ENCODE measurements at regions not wholly inside any gene's neighbourhood (a gene's known extent, or its start where the extent isn't known, plus 50 kb on each side); places are given as distances from the start of the nearest gene placed in this dataset.
"Not testable (repeated sequence)": the region's sequence is repeated elsewhere in the genome, so short reads cannot be mapped to it uniquely, and the experiment has no call there.

DNA sequence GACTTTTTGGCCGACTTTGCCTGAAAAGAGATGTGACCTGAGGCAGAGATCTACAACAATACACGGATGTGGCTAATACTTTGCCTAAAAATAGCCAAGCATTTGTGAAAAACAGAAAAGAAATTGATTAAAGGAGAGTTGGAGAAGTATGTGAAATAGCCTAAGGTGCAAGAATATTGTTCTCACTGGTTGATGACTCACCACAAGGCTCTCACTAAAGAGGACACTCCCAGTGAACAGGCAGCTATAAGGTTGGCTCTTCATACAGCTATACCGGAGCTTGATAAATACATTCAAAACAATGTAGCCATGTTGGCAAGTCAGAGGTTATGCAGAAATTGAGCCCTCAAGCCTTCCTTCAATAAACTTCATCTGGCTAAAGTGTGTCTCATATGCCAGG lies 317.2 kb upstream of the GRAMD2B start:
- no peak for DNase-seq
- H3K27me3 Mint-ChIP-seq (ENCODE audit: low read depth) = no peaks in the 10 kb centered on the region
- no peak for ATAC-seq
- H3K36me3 Mint-ChIP-seq (ENCODE audit: insufficient read depth) = no peaks in the 10 kb centered on the region
- H3K9me3 Mint-ChIP-seq = no peaks in the 10 kb centered on the region
- no peaks in the 10 kb centered on the region for H3K4me1 Mint-ChIP-seq (ENCODE audit: low read depth)
- no peak overlapping the region for H3K4me3 Mint-ChIP-seq

DNA sequence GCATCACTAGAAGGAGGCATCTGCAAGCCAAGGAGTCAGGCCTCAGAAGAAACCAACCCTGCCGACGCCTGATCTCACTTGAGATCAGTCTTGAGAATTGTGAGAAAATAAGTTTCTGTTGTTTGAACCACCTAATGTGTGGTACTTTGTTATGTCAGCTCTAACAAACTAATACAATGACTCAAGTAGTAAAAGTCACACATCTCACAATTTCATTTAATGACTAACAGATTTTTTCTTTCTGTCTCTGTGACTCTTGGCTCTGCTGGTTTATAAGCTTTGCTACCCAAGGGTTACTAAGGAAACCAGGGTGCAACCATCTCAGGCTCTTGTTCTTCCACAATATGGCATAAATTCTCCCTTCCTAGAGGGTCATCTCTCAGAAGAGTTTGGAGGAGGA lies 315.8 kb upstream of the GRAMD2B start:
- H3K4me1 Mint-ChIP-seq (ENCODE audit: low read depth) = no peaks in the 10 kb centered on the region
- H3K36me3 Mint-ChIP-seq (ENCODE audit: insufficient read depth) = no peaks in the 10 kb centered on the region
- no peaks in the 10 kb centered on the region for H3K27me3 Mint-ChIP-seq (ENCODE audit: low read depth)
- DNase-seq (no peak), ATAC-seq (no peak)
- peaks cover 3% of the 10 kb centered on the region for H3K9me3 Mint-ChIP-seq
- H3K4me3 Mint-ChIP-seq = no peak overlapping the region

DNA sequence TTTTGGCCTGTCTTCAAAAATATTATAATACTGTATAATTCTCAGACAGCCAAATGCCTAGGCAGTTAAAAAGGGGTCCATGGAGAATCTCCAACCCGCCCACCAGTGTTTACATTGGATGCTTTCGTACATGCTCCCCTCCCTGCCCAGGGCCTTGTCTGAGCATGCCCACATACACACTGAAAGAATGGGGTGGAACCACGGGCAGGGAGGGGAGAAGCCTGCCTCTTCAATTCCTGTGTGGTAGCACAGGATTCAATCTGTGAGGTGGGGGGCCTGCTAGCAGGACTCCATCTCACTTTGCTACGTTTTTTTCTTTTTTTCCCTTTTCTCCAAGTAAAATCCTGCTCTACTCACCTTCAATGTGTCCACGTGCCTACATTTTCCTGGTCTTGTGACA lies 314.7 kb upstream of the GRAMD2B start:
- no peaks in the 10 kb centered on the region for H3K27me3 Mint-ChIP-seq (ENCODE audit: low read depth)
- H3K4me1 Mint-ChIP-seq (ENCODE audit: low read depth) = no peaks in the 10 kb centered on the region
- H3K4me3 Mint-ChIP-seq = no peak overlapping the region
- H3K9me3 Mint-ChIP-seq = peaks cover 6% of the 10 kb centered on the region
- H3K36me3 Mint-ChIP-seq (ENCODE audit: insufficient read depth) = no peaks in the 10 kb centered on the region
- no peak for DNase-seq
- no peak for ATAC-seq

DNA sequence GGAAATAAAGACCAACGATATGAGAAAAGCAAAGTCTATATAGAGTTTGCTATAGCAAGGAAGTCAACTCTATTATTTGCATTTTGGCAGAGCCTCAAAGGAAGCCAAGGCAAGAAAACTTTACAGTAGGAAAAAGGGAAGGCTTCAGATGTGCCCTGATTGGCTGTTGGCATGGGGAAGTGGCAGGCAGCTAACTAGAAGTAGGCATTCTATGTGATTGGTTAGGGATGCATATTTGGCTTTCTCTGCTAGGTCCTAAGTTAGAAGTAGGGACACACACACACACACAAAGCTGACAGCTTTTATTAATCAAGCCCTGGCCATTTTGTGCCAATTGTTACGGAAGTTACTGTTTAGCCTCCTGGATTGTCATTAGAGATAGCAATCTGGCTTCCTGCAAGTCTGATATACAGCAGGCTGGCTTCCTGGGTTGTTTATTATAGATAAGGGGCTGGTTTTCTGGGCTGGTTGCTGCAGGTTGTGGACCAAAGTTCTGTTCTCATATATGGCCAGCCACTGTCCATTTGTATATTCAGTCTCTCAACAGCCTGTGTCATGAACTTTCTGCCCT lies 308.1 kb upstream of the GRAMD2B start:
- Mint-ChIP-seq H3K4me1 (ENCODE audit: low read depth) (no peaks in the 10 kb centered on the region), H3K36me3 (ENCODE audit: insufficient read depth) (no peaks in the 10 kb centered on the region), H3K4me3 (no peak overlapping the region), H3K9me3 (peaks cover 6% of the 10 kb centered on the region), H3K27me3 (ENCODE audit: low read depth) (no peaks in the 10 kb centered on the region)
- ATAC-seq = no peak
- no peak for DNase-seq

DNA sequence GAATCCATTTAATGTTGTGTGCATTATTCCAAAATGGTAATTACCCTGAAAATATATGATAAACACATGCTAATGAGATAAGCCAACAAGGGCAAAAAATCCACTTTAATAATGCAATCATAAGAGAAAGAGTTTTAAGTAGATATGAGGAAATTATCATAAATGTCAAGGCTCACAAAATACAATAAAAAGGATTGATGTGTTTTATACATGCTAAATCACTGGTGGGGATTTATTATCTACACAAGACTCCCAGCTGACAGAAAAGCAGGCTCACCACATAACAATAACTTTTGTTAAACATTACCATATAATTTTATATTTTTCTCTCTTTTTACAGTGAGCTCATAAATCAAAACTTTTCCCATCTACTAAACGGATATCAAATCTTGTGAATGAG lies 306.2 kb upstream of the GRAMD2B start:
- no peaks in the 10 kb centered on the region for H3K4me1 Mint-ChIP-seq (ENCODE audit: low read depth)
- DNase-seq (no peak), ATAC-seq (no peak)
- H3K36me3 Mint-ChIP-seq (ENCODE audit: insufficient read depth) = no peaks in the 10 kb centered on the region
- H3K27me3 Mint-ChIP-seq (ENCODE audit: low read depth) = no peaks in the 10 kb centered on the region
- peaks cover 6% of the 10 kb centered on the region for H3K9me3 Mint-ChIP-seq
- no peak overlapping the region for H3K4me3 Mint-ChIP-seq

DNA sequence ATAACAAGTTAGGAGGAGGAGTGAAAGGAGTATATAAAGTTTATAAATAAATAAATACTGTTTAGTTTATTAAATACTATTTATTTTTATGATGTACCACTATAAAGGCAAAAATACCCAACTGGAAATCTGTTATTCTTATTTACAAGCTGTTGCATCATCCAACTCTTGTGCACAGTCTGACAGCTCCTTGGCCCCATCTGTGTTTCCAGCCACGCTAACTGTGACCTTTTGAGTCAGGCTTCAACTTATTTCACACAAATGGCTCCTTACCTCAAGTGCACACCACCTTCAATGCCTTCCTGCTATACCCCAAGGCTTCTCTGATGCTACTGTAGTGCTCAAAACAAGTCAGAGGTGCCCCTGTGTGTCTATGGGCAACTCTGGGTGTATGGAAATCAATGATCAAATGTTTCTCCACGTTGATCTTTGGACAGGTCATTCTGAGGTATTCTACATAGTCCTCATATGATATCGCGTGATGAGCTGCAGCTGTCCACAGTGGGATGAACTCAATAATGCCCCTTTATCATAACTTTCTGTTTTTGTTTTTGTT lies 303.2 kb upstream of the GRAMD2B start:
- ATAC-seq = no peak
- no peaks in the 10 kb centered on the region for H3K4me1 Mint-ChIP-seq (ENCODE audit: low read depth)
- H3K36me3 Mint-ChIP-seq (ENCODE audit: insufficient read depth) = no peaks in the 10 kb centered on the region
- no peak for DNase-seq
- no peak overlapping the region for H3K4me3 Mint-ChIP-seq
- H3K27me3 Mint-ChIP-seq (ENCODE audit: low read depth) = no peaks in the 10 kb centered on the region
- H3K9me3 Mint-ChIP-seq = no peaks in the 10 kb centered on the region

DNA sequence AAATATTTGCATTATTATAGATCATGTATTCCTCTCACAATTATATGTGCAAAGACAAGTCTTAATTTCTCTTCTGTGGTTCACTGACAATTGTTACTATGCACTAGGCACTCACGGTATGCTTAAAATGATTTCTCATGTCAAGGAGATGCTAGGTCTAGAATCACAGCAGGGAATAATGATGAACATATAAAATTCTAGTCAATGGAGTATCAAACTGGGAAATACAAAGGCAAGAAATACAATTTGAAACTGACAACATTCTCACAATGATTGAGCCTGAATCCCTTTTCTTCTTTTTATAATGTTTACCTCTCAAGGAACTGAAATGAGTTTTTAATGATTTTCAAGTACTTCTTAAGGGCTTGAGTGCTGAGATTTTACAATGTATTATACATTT lies 302.3 kb upstream of the GRAMD2B start:
- Mint-ChIP-seq H3K4me1 (ENCODE audit: low read depth) (no peaks in the 10 kb centered on the region), H3K9me3 (no peaks in the 10 kb centered on the region), H3K27me3 (ENCODE audit: low read depth) (no peaks in the 10 kb centered on the region), H3K36me3 (ENCODE audit: insufficient read depth) (no peaks in the 10 kb centered on the region), H3K4me3 (no peak overlapping the region)
- DNase-seq (no peak), ATAC-seq (no peak)

DNA sequence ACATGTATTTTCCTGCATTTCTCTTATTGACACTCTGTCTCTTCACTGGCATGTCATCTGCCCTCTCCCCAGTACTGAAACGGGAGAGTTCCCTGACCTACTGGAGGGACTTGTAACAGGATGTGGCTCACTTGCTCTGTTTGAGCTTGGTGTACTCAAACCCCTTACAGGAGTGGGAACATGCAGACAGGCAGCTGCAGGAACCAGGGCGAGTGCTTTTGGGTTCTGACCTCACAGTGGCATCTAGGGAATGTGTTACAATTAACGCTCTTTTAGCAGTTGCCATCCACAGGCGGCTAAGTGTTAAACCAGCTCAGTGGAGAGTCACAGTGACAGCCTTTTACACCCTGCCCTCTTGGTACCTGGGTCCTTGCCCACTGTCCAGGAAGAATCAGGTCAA lies 300.3 kb upstream of the GRAMD2B start:
- Mint-ChIP-seq H3K4me1 (ENCODE audit: low read depth) (no peaks in the 10 kb centered on the region), H3K4me3 (no peak overlapping the region), H3K27me3 (ENCODE audit: low read depth) (no peaks in the 10 kb centered on the region), H3K36me3 (ENCODE audit: insufficient read depth) (no peaks in the 10 kb centered on the region), H3K9me3 (no peaks in the 10 kb centered on the region)
- ATAC-seq = no peak
- DNase-seq = no peak

DNA sequence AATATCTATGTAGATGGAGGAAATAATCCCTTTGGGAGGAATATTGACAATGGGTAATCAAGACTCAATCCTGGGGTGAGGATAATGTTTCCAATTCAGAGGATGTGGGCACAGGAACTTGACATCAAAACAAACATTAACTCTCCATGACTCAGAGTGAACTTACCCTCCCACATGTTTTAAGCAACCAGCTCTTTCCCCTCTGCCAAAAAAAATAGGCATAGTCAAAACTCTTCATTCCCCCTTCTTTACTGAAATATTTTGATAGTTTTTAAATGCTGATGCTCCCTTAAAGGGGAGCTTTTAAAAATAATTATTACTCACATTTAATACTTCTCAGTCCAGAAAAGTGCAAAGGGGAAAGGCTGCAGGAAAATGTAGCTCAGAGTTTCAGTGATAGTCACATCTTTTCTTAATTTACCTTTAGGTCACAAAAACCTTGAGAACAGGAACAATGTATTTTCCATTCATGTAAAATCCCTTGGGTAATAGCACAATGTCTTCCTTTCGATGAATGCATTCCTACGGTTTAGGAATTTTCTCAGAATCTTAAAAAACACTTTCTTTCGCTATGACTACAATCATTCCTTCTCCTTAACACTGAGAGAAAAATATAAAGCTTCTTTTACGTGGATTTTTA lies 298.4 kb upstream of the GRAMD2B start:
- no peaks in the 10 kb centered on the region for H3K36me3 Mint-ChIP-seq (ENCODE audit: insufficient read depth)
- no peaks in the 10 kb centered on the region for H3K27me3 Mint-ChIP-seq (ENCODE audit: low read depth)
- no peak for ATAC-seq
- DNase-seq = no peak
- no peaks in the 10 kb centered on the region for H3K4me1 Mint-ChIP-seq (ENCODE audit: low read depth)
- H3K9me3 Mint-ChIP-seq = peaks cover 9% of the 10 kb centered on the region
- no peak overlapping the region for H3K4me3 Mint-ChIP-seq

DNA sequence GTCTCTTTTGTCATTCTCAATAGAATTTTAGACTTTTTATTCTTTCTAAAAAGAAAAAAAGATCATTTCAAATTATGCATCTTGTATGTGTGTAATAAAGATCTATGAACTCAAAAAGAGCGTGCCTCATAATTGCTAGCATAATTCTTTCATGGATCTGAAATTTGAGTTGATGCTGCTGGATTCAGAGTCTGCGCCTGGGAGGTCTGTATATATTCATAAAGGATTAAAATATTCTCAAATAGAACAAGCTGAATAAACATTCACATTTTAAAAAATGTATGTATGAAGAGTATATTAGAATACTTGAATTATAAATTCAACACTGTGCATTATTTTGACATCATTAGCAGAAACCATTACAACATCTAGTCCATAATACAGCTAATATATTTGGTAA lies 297.8 kb upstream of the GRAMD2B start:
- Mint-ChIP-seq H3K4me1 (ENCODE audit: low read depth) (no peaks in the 10 kb centered on the region), H3K36me3 (ENCODE audit: insufficient read depth) (no peaks in the 10 kb centered on the region), H3K27me3 (ENCODE audit: low read depth) (no peaks in the 10 kb centered on the region), H3K4me3 (no peak overlapping the region), H3K9me3 (peaks cover 9% of the 10 kb centered on the region)
- ATAC-seq = no peak
- no peak for DNase-seq

DNA sequence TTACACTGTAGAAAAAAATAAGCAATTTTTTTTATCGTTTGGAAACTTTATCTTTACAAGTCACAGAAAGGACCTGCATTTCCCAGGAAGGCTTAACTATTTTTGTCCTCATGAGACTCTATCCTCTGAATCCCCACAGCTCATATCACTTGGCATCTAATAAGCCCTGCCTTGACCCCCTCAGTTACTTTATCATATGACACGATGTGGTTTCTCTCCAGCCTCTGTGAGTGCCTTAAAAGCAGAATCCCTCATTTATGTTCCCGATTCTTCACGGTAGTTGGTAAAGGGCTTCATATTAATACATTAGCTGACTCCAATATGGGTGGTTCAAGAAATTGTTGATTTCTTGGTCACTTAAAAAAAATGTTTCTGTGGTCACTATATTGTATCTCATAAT lies 296.6 kb upstream of the GRAMD2B start:
- no peak for ATAC-seq
- no peaks in the 10 kb centered on the region for H3K4me1 Mint-ChIP-seq (ENCODE audit: low read depth)
- DNase-seq = no peak
- no peak overlapping the region for H3K4me3 Mint-ChIP-seq
- no peaks in the 10 kb centered on the region for H3K36me3 Mint-ChIP-seq (ENCODE audit: insufficient read depth)
- no peaks in the 10 kb centered on the region for H3K27me3 Mint-ChIP-seq (ENCODE audit: low read depth)
- H3K9me3 Mint-ChIP-seq = peaks cover 9% of the 10 kb centered on the region

DNA sequence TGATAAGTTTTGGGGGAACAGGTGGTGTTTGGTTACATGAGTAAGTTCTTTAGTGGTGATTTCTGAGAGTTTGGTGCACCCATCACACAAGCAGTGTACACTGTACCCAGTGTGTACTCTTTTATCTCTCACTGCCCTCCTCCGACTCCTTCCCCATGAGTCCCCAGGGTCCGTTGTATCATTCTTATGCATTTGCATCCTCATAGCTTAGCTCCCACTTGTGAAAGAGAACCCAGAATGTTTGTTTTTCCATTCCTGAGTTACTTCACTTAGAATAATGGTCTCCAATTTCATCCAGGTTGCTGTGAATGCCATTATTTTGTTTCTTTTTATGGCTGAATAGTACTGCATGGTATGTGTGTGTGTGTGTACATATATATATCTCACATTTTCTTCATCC lies 295.8 kb upstream of the GRAMD2B start:
- DNase-seq; H3K9me3 Mint-ChIP-seq; ATAC-seq; H3K4me3 Mint-ChIP-seq; H3K36me3 Mint-ChIP-seq (ENCODE audit: insufficient read depth); H3K4me1 Mint-ChIP-seq (ENCODE audit: low read depth); H3K27me3 Mint-ChIP-seq (ENCODE audit: low read depth): not testable (repeated sequence)

DNA sequence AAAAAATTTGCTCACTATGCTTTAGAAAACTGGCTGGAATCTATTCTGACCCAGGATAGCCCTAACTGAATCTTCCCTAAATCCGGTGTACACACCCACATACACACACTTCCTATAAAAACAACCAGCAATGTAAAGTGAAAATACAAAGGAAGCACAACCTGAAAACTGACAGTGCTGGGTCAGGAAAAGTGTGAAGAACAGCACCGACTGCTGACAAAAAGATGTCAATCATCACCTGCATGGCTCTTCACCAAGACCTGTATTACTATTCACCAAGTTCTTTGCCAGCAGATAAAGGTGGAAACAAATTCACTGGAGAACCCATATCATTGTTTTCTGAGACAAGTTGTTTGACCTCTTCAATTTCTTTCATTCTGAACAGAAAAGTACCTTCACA lies 293.8 kb upstream of the GRAMD2B start:
- no peak for DNase-seq
- no peak overlapping the region for H3K4me3 Mint-ChIP-seq
- no peak for ATAC-seq
- H3K9me3 Mint-ChIP-seq = peaks cover 12% of the 10 kb centered on the region
- H3K4me1 Mint-ChIP-seq (ENCODE audit: low read depth) = no peaks in the 10 kb centered on the region
- H3K36me3 Mint-ChIP-seq (ENCODE audit: insufficient read depth) = no peaks in the 10 kb centered on the region
- H3K27me3 Mint-ChIP-seq (ENCODE audit: low read depth) = no peaks in the 10 kb centered on the region

DNA sequence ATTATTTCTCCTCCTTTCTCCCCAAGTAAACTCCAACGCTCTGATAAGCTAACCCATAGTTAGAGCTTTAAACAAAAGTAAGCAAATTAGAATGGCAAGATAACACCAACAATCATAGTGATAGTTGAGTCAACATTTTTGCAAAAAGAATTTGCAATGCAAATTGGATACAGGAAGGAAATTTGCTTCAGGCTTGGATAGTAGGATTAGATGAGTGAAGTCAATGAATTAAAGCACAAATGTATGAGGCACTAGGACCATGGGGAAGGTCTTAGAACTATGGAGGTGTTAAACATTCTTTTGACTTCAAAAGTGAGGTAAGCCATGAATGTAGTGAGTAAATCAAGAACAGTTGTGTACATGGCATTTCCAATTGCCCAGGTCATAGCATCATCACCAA lies 289.8 kb upstream of the GRAMD2B start:
- Mint-ChIP-seq H3K36me3 (ENCODE audit: insufficient read depth) (no peaks in the 10 kb centered on the region), H3K9me3 (peaks cover 10% of the 10 kb centered on the region)
- ATAC-seq = no peak

DNA sequence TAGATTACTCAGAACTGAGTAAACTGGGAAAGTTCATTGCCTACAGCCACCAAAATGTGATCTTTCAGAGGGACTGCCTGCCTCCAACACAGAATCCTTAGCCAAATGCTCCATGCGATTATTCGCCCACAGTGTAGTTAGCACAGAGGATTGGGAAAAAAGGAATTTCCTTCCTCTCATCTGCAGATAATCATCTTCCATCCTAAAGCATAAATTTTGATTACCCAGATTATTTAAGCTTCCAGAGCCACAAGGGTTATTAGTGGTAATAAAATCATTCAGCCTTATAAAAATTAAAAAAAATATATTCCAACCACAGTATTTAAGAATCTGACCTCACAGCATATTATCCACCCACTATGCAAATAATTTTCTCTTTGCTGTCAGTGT lies 285.3 kb upstream of the GRAMD2B start:
- ATAC-seq (no peak), DNase-seq (no peak)
- no peaks in the 10 kb centered on the region for H3K27me3 Mint-ChIP-seq (ENCODE audit: low read depth)
- no peaks in the 10 kb centered on the region for H3K36me3 Mint-ChIP-seq (ENCODE audit: insufficient read depth)
- H3K9me3 Mint-ChIP-seq = peaks cover 6% of the 10 kb centered on the region
- no peak overlapping the region for H3K4me3 Mint-ChIP-seq
- H3K4me1 Mint-ChIP-seq (ENCODE audit: low read depth) = no peaks in the 10 kb centered on the region

More for the DNA sequence above, 289.8 kb upstream of the GRAMD2B start:
- no peaks in the 10 kb centered on the region for H3K27me3 Mint-ChIP-seq (ENCODE audit: low read depth)
- H3K4me3 Mint-ChIP-seq = no peak overlapping the region
- H3K4me1 Mint-ChIP-seq (ENCODE audit: low read depth) = no peaks in the 10 kb centered on the region
- no peak for DNase-seq
